ENCODE measurements at regions not wholly inside any gene's neighbourhood (a gene's known extent, or its start where the extent isn't known, plus 50 kb on each side); places are given as distances from the start of the nearest gene placed in this dataset.
A peak's percentile ranks its signal among the peaks of the same experiment; 100 is the strongest.

GRCh38 chr14:96661244-96661969 lies 135.8 kb upstream of the VRK1 start (continued):
- no peak for TF ChIP-seq SMAD1 (IDR thresholded peaks at IDR 0.05; ENCODE audit: low read depth, low read length, partially characterized antibody)

GRCh38 chr14:96662116-96662970 lies 134.8 kb upstream of the VRK1 start:
- no TSS peak for BruUV-seq (replicated peaks)
- H3K9me3 ChIP-seq (replicated peaks; ENCODE audit: control insufficient read depth, insufficient read depth, low read depth, low read length): no peaks in the 10 kb centered on the region
- ATAC-seq: no peak
- ChIA-PET CTCF (ENCODE audit: low intra/inter-chr PET ratio) (no interaction called here), POLR2A (no interaction called here)
- DNase-seq (ENCODE audit: extremely low read depth in 1 of 4, low spot score in 3 of 4): no peak
- H3K27me3 ChIP-seq (ENCODE audit: control insufficient read depth in 2 of 2, insufficient read depth in 2 of 2, low read length in 2 of 2): peaks cover 0 to 28% of the 10 kb centered on the region in 2 experiments; a peak in 3 of 5 replicates
- TF ChIP-seq MCM3 (IDR thresholded peaks at IDR 0.05) (no peak), RFX1 (IDR thresholded peaks at IDR 0.05) (peak; percentile 29; the same call in 1 of the 2 replicates), NCOR1 (IDR thresholded peaks at IDR 0.05) (no peak), JUNB (CRISPR knock-in tag; conservative IDR thresholded peaks at IDR 0.05) (no peak), KDM2B (CRISPR knock-in tag; IDR thresholded peaks at IDR 0.05) (no peak), ZFP91 (CRISPR knock-in tag; IDR thresholded peaks at IDR 0.05) (0 out of 2 replicates have a peak, but pooled peaks have one; percentile 37), NR3C1 (CRISPR knock-in tag; IDR thresholded peaks at IDR 0.05) (no peak), NFXL1 (CRISPR knock-in tag; IDR thresholded peaks at IDR 0.05) (no peak), MEF2D (tag; conservative IDR thresholded peaks at IDR 0.05; ENCODE audit: low read depth) (no peak)
- WGBS (ENCODE audit: insufficient coverage, low coverage, missing lambda C conversion rate): 24% methylated on average over 15 of the region's 15 CpGs
- no peaks in the 10 kb centered on the region for H4K20me1 ChIP-seq (replicated peaks; ENCODE audit: control insufficient read depth, insufficient read depth, low read length)
- H3K4me3 ChIP-seq: no peak overlapping the region
- H3K36me3 ChIP-seq (ENCODE audit: control insufficient read depth, insufficient read depth, low read length): no peaks in the 10 kb centered on the region
- no peaks in the 10 kb centered on the region for H3K9me1 ChIP-seq (ENCODE audit: control insufficient read depth, insufficient read depth, low read length)
- H3K9ac ChIP-seq (ENCODE audit: insufficient read depth in 1 of 2, low read depth in 2 of 2, low read length in 2 of 2): no peak overlapping the region
- no peak for FAIRE-seq
- in situ Hi-C loops (cut with MboI): no loop called here
- intact Hi-C loops (cut with micrococcal nuclease): no loop called here
- H2AFZ ChIP-seq (ENCODE audit: low read depth, low read length): peak overlapping the region; percentile 27; the same call in 1 of the 2 replicates
- no peak overlapping the region for H3K27ac ChIP-seq (ENCODE audit: extremely low read depth, low read depth, low read length)
- no peaks in the 10 kb centered on the region for H3K79me2 ChIP-seq (ENCODE audit: control insufficient read depth, insufficient read depth, low read length)
- no peak overlapping the region for H3K4me2 ChIP-seq (ENCODE audit: insufficient read depth, low read length)
- peaks cover 6 to 16% of the 10 kb centered on the region in 2 experiments; a peak in 3 of 5 replicates for H3K4me1 ChIP-seq (replicated peaks in 1 of 2; ENCODE audit: control insufficient read depth in 2 of 2, insufficient read depth in 2 of 2, low read length in 2 of 2)

Data from K562 (cell line).